ENCODE measurements at regions not wholly inside any gene's neighbourhood (a gene's known extent, or its start where the extent isn't known, plus 50 kb on each side); places are given as distances from the start of the nearest gene placed in this dataset.

- TF ChIP-seq CTCF (IDR thresholded peaks at IDR 0.05; ENCODE audit: low read length) (no peak), EZH2 (IDR thresholded peaks at IDR 0.05; ENCODE audit: borderline replicate concordance, low read length) (no peak)
Observed at GRCh38 chr2:184030245-184030644, 568.1 kb upstream of the ZNF804A start.

All from OCI-LY1 (cell line).